ENCODE measurements at regions not wholly inside any gene's neighbourhood (a gene's known extent, or its start where the extent isn't known, plus 50 kb on each side); places are given as distances from the start of the nearest gene placed in this dataset.

- FAIRE-seq (no peak), DNase-seq (ENCODE audit: insufficient read length, low spot score) (no peak)
- TF ChIP-seq, protein P1, sequence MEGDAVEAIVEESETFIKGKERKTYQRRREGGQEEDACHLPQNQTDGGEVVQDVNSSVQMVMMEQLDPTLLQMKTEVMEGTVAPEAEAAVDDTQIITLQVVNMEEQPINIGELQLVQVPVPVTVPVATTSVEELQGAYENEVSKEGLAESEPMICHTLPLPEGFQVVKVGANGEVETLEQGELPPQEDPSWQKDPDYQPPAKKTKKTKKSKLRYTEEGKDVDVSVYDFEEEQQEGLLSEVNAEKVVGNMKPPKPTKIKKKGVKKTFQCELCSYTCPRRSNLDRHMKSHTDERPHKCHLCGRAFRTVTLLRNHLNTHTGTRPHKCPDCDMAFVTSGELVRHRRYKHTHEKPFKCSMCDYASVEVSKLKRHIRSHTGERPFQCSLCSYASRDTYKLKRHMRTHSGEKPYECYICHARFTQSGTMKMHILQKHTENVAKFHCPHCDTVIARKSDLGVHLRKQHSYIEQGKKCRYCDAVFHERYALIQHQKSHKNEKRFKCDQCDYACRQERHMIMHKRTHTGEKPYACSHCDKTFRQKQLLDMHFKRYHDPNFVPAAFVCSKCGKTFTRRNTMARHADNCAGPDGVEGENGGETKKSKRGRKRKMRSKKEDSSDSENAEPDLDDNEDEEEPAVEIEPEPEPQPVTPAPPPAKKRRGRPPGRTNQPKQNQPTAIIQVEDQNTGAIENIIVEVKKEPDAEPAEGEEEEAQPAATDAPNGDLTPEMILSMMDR (IDR thresholded peaks at IDR 0.05; ENCODE audit: insufficient read depth, missing control alignments), result no peak
These were observed 68.3 kb upstream of the EXOC2 start for GRCh38 chr6:760982-761955.

DNA sequence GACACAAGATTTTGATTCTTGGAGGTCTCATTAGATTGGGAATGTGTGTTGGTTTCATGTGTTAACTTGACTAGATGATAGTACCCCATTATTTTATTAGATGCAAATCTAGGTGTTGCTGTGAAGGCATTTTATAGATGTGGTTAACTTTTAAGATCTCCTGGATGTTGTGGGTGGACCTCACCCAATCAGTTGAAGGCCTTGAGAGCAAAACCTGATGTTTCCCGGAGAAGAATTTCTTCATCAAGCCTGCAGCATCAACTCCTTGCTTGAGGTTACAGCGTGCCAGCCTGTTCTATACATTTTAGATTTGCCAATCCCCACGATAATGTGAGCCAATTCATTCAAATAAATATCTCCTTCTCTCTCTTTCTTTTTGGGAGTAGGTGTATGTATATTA lies 66.8 kb upstream of the EXOC2 start:
- DNase-seq (ENCODE audit: insufficient read length, low spot score) (no peak), FAIRE-seq (no peak)
- TF ChIP-seq, protein P1 (IDR thresholded peaks at IDR 0.05; ENCODE audit: insufficient read depth, missing control alignments), result no peak

- TF ChIP-seq, protein P1 (IDR thresholded peaks at IDR 0.05; ENCODE audit: insufficient read depth, missing control alignments), result no peak
- DNase-seq (ENCODE audit: insufficient read length, low spot score) (no peak), FAIRE-seq (no peak)
These were observed 63.3 kb upstream of the EXOC2 start for GRCh38 chr6:756224-756623.

DNA sequence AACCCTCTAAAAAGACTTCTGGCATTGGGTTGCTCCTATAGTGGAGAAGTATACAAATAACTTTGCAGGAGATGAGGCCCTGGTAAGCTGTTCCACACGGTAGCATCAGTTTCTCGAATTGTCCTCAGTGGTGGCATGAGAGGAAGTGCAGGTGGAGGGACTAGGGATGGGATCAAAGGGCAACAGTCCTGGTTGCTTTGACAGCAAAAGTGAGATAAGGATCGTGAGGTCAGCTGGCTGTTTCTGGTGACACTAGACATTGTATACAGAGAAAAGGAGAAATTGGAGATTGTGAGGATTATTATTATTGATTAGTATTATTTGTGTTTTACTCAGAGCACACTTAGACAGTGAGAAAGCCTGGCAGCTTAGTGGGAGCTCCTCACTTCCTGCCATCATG lies 61.3 kb upstream of the EXOC2 start:
- FAIRE-seq (no peak), DNase-seq (ENCODE audit: insufficient read length, low spot score) (no peak)
- TF ChIP-seq, protein P1 (IDR thresholded peaks at IDR 0.05; ENCODE audit: insufficient read depth, missing control alignments), result no peak

- DNase-seq (ENCODE audit: insufficient read length, low spot score) (no peak), FAIRE-seq (no peak)
- TF ChIP-seq, protein P1 (IDR thresholded peaks at IDR 0.05; ENCODE audit: insufficient read depth, missing control alignments), result no peak
These were observed 60.5 kb upstream of the EXOC2 start for GRCh38 chr6:753486-753885.

GRCh38 chr6:752438-752837 lies 59.5 kb upstream of the EXOC2 start:
- DNase-seq (ENCODE audit: insufficient read length, low spot score) (no peak), FAIRE-seq (no peak)
- TF ChIP-seq, protein P1 (IDR thresholded peaks at IDR 0.05; ENCODE audit: insufficient read depth, missing control alignments), result no peak

GRCh38 chr6:751765-752164 lies 58.8 kb upstream of the EXOC2 start:
- FAIRE-seq, result no peak
- TF ChIP-seq, protein P1 (IDR thresholded peaks at IDR 0.05; ENCODE audit: insufficient read depth, missing control alignments), result no peak
- DNase-seq (ENCODE audit: insufficient read length, low spot score), result no peak
